ENCODE measurements at regions not wholly inside any gene's neighbourhood (a gene's known extent, or its start where the extent isn't known, plus 50 kb on each side); places are given as distances from the start of the nearest gene placed in this dataset.
A peak's percentile ranks its signal among the peaks of the same experiment; 100 is the strongest.
"Not testable (repeated sequence)": the region's sequence is repeated elsewhere in the genome, so short reads cannot be mapped to it uniquely, and the experiment has no call there.

DNA sequence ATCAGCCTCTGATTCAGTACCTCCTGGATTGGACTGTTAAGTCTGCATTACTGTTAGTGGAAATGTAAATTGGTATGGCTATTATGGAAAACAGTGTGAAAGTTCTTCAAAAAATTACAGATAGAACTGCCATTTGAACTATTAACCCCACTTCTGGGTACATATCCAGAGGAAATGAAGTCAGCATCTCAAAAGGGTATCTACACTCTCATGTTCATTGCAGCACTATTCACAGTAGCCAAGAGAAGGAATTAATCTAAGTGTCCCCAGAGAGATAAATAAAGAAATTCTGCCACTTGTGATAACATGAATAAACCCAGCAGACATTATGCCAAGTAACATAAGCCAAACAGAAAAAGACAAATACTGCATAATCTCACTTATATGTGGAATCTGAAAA, 676.0 kb downstream of the PLA2G4A start:
- DNase-seq (ENCODE audit: low spot score) (no peak), ATAC-seq (no peak)

DNA sequence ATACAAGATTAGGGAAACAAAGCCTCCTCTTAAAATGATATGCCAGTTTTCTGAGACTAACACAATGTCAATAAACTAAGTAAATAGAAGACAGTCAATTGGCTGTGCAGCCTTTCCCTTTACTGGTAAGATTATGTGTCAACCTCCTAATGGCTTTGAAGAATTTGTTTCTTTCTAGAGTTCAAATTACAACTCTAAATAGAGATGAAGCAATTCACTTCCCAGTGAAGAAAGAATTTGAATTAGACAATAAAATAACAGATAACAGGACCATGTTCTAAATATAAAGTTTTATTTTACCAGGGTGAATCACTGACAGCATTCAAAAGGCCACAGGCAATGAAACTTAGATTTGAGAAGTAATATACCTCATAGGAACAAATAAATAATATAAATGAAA, 680.3 kb downstream of the PLA2G4A start:
- ATAC-seq = no peak

DNA sequence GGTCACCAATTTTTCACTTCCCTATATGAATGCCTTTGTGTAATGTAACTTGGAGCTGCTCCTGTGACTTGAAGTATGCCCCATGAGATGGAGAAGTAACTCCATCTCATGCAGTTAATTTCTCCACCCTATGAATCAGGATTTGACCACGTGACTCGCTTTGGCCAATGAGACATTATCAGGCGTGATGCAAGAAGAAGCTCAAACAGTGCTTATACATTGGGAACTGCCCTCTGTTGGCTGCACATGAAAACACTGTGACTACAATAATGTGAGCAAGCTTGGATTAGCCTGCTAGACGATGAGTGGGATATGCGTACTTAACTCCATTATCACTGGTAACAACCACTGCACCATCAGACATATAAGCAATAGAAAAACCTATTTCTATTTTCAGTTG, 684.4 kb downstream of the PLA2G4A start:
- ATAC-seq (no peak), DNase-seq (ENCODE audit: low spot score) (no peak)

More for the DNA sequence above, 680.3 kb downstream of the PLA2G4A start:
- DNase-seq (ENCODE audit: low spot score) = no peak

DNA sequence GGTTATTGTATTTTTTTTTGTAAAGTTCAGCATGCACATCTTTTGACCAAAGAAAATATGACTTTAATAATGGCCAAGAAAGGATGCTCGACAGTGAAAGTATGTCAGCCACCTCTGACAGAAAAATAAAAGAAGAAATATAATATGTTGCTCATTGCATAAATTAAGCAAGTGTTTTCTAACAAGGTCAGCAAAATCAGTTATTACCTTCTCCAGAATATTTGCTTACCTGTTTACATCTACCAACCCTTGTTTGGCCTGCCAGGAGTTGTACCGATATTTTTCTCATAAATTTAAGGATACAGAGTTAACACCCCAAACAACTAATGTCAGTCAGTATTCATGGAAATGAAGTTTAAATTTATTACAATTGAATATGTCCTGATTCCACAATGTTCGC, 685.4 kb downstream of the PLA2G4A start:
- ATAC-seq (no peak), DNase-seq (ENCODE audit: low spot score) (no peak)

DNA sequence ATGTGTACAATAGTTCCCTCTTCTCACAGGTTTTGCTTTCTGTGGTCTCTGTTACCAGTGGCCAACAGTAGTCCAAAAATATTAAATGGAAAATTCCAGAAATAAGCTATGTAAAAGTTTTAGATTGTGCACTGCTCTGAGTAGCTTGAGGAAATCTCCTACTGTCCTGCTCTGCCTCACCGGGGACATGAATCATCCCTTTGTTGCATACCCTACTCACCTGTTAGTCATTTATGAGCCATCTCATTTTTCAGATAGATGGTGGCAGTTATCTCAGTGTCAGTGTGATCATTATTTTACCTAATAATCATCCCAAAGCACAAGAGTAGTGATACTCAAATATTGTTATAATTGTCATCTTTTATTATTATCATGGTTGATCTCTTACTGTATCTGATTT, 688.1 kb downstream of the PLA2G4A start:
- ATAC-seq (no peak), DNase-seq (ENCODE audit: low spot score) (no peak)

DNA sequence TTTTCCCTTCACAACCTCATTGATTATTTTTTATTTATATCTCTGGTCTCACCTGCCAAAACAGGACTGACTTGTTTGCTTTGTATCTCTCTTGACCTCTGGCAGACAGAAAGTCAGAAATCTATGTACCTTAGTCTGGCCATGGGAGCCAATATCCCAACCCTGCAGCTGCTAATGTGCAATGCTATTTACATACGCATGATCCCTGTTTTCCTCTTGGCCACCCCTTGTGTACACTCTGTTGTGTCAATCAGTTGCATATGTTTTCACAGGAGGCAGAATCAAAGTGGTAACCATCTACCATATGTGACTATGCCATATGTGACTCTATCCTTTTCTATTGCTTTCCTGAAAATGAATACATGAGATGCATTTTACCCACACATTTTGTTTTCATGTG, 688.8 kb downstream of the PLA2G4A start:
- peak; percentile 95 for ATAC-seq

DNA sequence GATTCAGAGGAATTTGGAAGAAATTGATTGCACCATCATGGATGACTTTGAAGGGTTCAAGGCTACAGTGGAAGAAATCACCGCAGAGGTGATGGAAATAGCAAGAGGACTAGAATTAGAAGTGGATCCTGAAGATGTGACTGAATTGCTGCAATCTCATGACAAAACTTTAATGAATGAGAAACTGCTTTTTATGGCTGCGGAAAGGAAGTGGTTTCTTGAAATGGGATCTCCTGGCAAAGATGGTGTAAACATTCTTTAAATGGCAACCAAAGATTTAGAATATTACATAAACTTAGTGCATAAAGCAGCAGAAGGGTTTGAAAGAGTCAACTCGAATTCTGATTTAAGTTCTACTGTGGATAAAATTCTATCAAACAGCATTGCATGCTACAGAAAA, 698.6 kb downstream of the PLA2G4A start:
- ATAC-seq (no peak), DNase-seq (ENCODE audit: low spot score) (no peak)

More for the DNA sequence above, 688.8 kb downstream of the PLA2G4A start:
- DNase-seq (ENCODE audit: low spot score) = peak; percentile 45

DNA sequence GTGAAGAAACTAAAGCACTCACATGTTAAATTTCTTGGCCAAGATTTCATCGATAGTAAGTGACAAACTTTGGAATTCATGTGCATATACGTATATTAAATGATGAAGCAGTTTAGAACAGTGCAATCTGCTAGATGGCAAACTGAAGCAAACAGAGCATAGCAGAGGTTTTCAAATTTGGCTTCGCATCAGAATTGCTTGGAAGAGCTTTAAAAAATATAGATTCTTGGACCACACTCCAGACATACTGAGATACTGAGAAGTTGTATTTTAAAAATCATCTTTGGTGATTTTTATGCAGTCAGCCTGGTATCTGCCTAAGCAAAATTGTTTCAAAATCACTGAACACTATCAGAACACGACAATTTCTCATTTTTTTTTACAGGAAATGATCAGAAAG, 709.2 kb downstream of the PLA2G4A start:
- ATAC-seq (no peak), DNase-seq (ENCODE audit: low spot score) (no peak)

DNA sequence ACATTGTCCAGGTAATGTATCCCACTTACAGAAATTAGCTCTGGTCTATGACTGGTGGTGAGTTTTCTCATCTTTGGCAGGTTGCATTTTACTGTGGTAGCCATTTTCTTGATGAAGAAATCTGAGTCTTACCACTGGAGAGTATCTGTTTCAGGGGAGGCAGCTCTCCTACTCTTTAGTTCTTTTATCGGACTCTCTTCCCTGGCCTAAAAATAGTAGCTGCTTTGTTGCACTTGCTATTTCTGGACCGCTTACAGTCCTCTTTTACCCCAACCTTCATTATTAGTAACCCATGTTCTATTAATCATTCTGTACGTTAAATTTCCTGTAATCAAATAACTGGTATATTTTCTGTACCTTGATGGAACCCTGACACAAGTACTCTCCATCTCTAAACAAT, 720.8 kb downstream of the PLA2G4A start:
- no peak for ATAC-seq

DNA sequence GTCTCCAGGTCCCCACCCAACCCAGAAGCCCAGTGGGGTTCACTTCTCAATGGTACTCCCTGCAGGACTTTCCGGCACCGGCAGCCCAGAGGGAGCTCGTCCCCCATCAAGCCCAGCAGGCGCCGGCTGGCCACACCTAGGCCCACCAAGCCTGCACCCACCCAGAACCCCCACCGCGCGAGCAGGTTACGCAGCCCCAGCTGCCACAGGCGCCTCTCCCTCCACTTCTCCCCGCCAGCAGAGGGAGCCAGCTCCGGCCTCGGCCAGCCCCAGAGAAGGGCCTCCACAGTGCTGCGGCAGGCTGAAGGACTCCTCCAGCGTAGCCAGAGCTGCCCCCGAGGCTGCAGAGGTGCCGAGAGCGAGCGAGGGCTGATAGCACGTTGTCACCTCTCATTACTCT, 722.3 kb downstream of the PLA2G4A start:
- ATAC-seq (no peak), DNase-seq (ENCODE audit: low spot score) (no peak)

More for the DNA sequence above, 720.8 kb downstream of the PLA2G4A start:
- no peak for DNase-seq (ENCODE audit: low spot score)

DNA sequence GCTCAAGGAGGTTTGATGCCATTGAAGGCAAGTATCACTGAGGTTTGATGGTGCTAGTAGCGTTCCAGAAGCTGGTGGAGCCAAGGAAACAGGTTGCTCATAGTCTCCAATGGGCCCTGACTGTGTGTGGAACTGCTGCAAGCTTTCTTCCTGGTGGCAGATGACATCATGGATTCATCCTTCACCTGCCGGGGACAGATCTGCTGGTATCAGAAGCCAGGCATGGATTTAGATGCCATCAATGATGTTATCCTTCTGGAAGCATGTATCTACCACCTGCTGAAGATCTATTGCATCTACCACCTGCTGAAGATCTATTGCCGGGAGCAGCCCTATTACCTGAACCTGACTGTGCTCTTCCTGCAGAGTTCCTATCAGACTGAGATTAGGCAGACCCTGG, 734.4 kb downstream of the PLA2G4A start:
- ATAC-seq = no peak
- DNase-seq (ENCODE audit: low spot score) = no peak

DNA sequence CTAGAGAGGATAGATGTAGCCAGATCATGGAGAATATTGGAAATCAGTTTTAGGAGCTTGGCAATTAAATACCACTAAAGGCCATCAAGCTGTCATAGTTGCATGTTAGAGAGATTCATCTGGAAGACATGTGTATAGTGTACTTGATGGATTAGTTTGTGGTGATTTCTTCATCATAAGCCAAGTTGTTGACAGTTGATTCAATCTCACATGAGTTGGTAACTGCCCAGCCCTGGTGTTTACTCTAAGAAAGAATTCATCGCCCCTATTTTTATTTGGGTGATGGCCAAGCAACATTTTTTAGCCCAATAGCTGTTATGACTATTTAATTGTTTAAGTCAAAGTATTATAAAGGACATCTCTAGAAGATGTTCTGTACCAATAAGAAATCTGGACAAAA, 737.6 kb downstream of the PLA2G4A start:
- DNase-seq (ENCODE audit: low spot score) = no peak
- ATAC-seq = no peak

DNA sequence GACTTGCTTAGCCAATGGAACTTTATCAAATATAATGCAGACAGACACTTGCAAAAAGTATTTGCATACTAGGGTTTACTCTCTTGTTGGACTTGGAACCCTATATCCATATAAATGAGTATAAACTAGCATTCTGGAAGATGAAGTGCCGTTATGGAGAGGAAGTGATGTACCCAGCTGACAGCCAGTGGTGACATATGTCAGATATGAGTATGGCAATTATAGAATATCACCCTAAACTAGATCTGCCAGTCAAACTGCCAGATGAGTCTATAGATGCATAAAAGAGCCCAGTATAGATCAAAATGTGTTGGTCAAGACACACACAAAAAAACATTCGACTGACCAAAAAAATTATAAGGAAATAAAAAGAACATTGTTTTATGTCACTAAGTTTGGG, 739.3 kb downstream of the PLA2G4A start:
- no peak for ATAC-seq
- no peak for DNase-seq (ENCODE audit: low spot score)

DNA sequence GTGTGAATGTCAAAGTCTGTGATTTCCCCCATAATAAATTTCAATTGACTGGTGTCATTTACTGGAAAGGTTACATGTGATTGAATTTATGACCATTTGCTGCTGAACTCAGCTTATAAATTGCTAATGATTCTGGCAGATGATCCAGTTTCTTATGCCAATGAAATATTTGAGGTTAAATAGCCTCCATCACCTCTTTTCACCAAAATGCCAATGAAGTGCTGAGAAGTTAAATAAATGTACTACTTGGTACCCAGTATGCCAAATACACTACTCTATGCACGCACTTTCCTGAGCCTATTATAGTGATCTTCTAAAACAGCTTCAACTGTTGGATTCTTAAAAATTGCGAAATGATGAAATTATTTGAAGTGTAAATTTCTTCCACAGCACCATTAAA, 741.4 kb downstream of the PLA2G4A start:
- DNase-seq (ENCODE audit: low spot score) (no peak), ATAC-seq (no peak)

DNA sequence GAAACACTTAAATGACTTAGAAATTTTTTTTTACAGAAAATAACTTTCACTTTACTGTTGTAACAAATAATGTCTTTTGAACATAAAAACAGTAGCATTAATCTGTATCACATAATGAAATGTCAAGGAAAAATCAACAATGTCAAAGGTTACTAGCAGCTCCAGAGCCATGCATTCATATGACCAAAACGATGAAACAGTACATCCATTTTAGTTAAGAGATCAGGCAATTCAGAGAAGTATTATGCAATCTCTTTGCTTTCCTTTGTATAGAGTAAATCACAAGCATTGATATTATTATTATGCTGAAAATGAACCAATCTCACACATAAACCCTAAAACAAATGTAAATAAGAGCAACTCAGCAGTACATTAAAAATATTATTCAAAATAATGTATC, 748.9 kb downstream of the PLA2G4A start:
- no peak for DNase-seq (ENCODE audit: low spot score)
- ATAC-seq = no peak

DNA sequence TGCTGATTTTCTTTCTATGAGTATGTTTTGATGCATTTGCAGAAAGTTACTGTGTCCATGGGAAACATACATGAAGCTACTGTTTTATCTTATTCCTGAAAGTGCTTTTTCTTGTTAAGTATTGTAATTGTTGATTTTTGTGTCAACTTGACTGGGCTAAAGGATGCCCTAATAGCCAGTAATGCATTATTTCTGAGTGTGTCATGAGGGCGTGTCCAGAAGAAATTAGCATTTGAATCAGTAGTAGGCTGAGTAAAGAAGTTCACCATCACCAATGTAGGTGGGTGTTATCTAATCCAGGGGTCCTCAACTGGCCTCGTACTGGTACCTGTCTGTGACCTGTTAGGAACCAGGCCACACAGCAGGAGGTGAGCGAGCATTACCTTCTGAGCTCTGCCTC, 760.2 kb downstream of the PLA2G4A start:
- no peak for DNase-seq (ENCODE audit: low spot score)

DNA sequence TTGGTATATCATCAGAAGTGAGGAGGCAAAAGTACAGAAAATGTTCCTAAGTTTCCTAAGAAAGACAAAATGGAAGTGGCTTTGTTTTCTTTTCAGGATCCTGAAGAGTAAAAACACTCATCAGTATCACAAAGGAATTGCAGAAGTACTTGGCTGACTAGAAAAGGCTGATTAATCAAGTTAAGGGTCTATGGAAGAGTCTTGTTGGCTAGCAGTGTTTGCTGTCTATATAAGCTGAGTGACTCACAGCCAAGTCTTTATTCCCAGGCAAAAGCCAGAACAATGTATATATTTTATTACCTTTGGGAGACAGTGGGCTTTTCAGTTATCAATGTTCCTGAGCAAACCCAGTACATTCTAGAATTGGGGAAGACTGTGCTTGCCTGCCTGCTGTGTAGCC, 777.0 kb downstream of the PLA2G4A start:
- ATAC-seq (no peak), DNase-seq (ENCODE audit: low spot score) (no peak)

More for the DNA sequence above, 760.2 kb downstream of the PLA2G4A start:
- no peak for ATAC-seq

DNA sequence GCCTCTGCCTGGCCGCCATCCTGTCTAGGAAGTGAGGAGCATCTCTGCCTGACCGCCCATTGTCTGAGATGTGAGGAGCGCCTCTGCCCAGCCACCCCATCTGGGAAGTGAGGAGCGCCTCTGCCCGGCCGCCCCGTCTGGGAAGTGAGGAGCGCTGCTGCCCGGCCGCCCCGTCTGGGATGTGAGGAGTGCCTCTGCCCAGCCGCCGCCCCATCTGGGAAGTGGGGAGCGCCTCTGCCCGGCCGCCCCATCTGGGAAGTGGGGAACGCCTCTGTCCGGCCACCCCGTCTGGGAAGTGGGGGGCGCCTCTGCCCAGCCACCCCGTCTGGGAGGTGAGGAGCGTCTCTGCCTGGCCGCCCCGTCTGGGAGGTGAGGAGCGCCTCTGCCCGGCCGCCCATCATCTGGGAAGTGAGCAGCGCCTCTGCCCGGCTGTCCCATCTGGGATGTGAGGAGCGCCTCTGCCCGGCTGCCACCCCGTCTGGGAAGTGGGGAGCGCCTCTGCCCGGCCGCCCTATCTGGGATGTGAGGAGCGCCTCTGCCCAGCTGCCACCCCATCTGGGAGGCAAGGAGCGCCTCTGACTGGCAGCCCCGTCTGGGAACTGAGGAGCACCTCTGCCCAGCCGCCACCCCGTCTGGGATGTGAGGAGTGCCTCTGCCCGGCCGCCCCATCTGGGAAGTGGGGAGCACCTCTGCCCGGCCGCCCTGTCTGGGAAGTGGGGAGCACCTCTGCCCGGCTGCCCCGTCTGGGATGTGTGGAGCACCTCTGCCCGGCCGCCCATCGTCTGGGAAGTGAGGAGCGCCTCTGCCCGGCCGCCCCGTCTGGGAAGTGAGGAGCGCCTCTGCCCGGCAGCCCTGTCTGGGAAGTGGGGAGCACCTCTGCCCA, 787.3 kb downstream of the PLA2G4A start:
- DNase-seq (ENCODE audit: low spot score); ATAC-seq: not testable (repeated sequence)

DNA sequence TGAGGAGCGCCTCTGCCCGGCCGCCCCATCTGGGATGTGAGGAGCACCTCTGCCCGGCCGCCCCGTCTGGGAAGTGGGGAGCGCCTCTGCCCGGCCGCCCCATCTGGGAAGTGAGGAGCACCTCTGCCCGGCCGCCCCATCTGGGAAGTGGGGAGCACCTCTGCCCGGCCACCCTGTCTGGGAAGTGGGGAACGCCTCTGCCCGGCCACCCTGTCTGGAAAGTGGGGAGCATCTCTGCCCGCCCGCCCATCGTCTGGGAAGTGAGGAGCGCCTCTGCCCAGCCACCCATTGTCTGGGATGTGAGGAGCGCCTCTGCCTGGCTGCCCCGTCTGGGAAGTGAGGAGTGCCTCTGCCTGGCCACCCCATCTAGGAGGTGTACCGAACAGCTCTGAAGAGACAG, 788.1 kb downstream of the PLA2G4A start:
- DNase-seq (ENCODE audit: low spot score); ATAC-seq: not testable (repeated sequence)

DNA sequence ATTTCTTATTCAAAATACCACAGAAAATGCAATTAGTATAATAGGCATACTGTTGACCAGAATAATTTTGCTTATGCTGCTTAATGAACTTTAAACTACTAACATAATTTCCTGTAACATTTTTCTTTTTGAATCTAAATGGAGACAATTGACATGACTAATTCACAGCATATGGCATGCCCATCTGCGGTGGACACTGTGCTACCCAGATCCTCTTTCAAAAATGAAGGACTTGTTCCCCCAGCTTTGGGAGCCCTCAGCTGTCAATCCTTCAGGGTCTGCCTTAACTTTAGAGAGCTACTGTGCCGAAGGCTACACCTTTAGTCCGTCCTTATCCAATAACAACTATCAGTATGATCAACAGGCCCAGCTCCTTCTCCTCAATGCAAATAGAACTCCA, 789.0 kb downstream of the PLA2G4A start:
- ATAC-seq (no peak), DNase-seq (ENCODE audit: low spot score) (no peak)

DNA sequence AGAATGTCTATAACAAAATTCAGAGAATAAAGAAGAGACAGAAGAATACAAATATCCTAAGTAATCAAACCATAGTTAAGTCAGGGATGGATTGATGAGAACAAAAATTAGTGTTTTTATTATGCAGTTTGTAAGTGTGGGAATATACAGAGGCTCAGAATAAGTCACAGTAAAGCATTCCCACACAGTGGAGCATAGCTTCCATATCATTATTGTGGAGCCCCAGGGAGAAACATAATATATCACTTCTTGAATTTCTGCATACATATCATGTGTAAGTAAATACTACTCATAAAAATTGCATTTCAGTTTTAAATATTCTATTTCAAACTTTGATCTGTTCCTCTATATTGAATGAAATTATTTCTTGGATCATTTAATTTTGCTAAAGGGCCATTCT, 790.4 kb downstream of the PLA2G4A start:
- DNase-seq (ENCODE audit: low spot score) (no peak), ATAC-seq (no peak)

DNA sequence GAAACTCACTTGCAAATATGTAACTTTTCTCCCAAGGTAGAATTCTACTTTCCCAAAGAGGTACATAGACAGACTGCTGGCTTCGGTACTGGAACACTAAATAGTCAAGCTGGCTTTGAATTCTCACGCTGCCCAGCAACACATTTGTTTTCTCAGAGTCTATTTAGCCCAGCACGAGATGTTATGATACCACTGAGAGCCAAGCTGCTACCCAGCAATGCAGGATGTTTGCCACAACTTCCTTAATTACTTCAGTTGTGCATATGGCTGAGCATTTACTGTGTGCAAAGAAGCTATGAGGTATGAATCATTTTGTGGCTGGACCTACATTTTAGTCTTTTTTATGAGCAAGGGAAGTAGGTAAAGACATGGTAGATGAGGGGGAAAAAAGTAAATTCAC, 793.2 kb downstream of the PLA2G4A start:
- no peak for ATAC-seq
- DNase-seq (ENCODE audit: low spot score) = no peak

DNA sequence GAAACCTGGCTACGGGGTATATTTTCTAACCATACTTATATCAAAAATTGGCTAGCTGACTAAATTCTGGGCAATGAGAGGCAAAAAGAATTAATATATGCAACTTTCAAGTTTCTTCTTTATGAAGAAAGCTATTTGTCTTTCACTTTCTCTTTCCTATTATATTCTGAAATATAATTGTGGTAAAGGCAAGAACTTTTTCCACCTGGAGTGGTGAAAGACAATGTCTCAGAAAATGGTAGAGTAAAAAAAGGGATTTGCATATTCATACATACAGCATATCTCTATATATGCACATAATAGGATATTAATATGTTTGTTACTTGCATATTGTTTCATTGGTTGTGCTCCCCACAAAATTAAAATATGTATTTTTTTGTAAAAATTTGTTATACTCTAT, 793.8 kb downstream of the PLA2G4A start:
- DNase-seq (ENCODE audit: low spot score) = no peak

More for the DNA sequence above, 793.8 kb downstream of the PLA2G4A start:
- ATAC-seq = no peak

Data from left lobe of liver (tissue), 2 donors.